Smooth muscle cell (in vitro differentiated cells): ENCODE measurements at regions not wholly inside any gene's neighbourhood (a gene's known extent, or its start where the extent isn't known, plus 50 kb on each side); places are given as distances from the start of the nearest gene placed in this dataset.

Experiments used
- DNase-seq: peaks from one replicate; lab custom pipeline; 2025; ENCODE audit not compliant: unreplicated experiment; lab: John Stamatoyannopoulos, UW
- H2AFZ ChIP-seq: fragments of 200-600 bp; sonication (generic); 2 replicates; pipeline ENCODE4 v1.6.0; 2016; ENCODE audit warnings: antibody characterized with exemption, low read depth, mild to moderate bottlenecking
- H3F3A ChIP-seq: fragments of 200-600 bp; sonication (generic); 2 replicates; pipeline ENCODE4 v1.6.0; 2017; ENCODE audit warnings: antibody characterized with exemption, low read depth
- H3K27ac ChIP-seq: fragments of 200-600 bp; sonication (generic); 2 replicates; pipeline ENCODE4 v1.5.1; 2016; ENCODE audit warnings: low read depth, mild to moderate bottlenecking
- H3K27me3 ChIP-seq: fragments of 200-600 bp; sonication (generic); 2 replicates; pipeline ENCODE4 v1.6.1; 2016; ENCODE audit warnings: low read depth, mild to moderate bottlenecking
- H3K36me3 ChIP-seq: fragments of 200-600 bp; sonication (generic); 2 replicates; pipeline ENCODE4 v1.5.1; 2016; ENCODE audit warnings: low read depth
- H3K4me1 ChIP-seq: fragments of 200-600 bp; sonication (generic); 2 replicates; pipeline ENCODE4 v1.5.1; 2016; ENCODE audit warnings: low read depth
- H3K4me2 ChIP-seq: fragments of 200-600 bp; sonication (generic); 2 replicates; pipeline ENCODE4 v1.6.0; 2016; ENCODE audit warnings: mild to moderate bottlenecking
- H3K4me3 ChIP-seq: fragments of 200-600 bp; sonication (generic); 2 replicates; pipeline ENCODE4 v1.5.1; 2016; ENCODE audit warnings: mild to moderate bottlenecking
- H3K79me2 ChIP-seq: fragments of 200-600 bp; sonication (generic); 2 replicates; pipeline ENCODE4 v1.6.0; 2016; ENCODE audit warnings: low read depth, mild to moderate bottlenecking
- H3K9ac ChIP-seq: fragments of 200-600 bp; sonication (generic); 2 replicates; pipeline ENCODE4 v1.6.0; 2016; ENCODE audit warnings: low read depth
- H3K9me3 ChIP-seq: fragments of 200-600 bp; sonication (generic); replicated peaks from 2 replicates; pipeline ENCODE4 v1.5.1; 2016; ENCODE audit warnings: low read depth
- H4K20me1 ChIP-seq: fragments of 200-600 bp; sonication (generic); 2 replicates; pipeline ENCODE4 v1.6.0; 2016; ENCODE audit warnings: low read depth
- WGBS: methylation state at CpG from one replicate; pipeline ENCODE4 v1.1.7; 2016; ENCODE audit warnings: low lambda C conversion rate; 5-methylcytosine and 5-hydroxymethylcytosine counted together
- TF ChIP-seq, protein P1 (sequence below): fragments of 200-600 bp; sonication (generic); IDR thresholded peaks from 2 replicates; pipeline ENCODE4 v1.5.1; 2017; ENCODE audit warnings: borderline replicate concordance, mild to moderate bottlenecking, antibody characterized with exemption; ENCODE audit not compliant: insufficient read depth, poor library complexity, severe bottlenecking

DNA sequence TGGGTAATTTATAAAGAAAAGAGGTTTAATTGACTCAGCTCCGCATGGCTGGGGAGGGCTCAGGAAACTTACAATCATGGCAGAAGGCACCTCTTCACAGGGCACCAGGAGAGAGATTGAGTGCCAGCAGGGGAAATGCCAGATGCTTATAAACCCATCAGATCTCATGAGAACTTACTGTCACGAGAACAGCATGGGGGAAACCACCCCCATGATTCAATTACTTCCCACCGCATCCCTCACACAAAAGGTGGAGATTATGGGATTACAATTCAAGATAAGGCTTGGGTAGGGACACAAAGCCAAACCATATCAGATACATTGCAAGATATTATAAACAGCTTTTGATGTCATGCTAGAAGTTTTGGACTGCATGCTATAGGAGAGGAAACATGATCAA lies 204.3 kb downstream of the VEGFC start:
- Histone ChIP-seq H3K27me3 (no peaks in the 10 kb centered on the region), H3K4me2 (peak overlapping the region; percentile 69), H3K79me2 (no peaks in the 10 kb centered on the region), H2AFZ (no peak overlapping the region), H4K20me1 (no peaks in the 10 kb centered on the region), H3K9me3 (peaks cover 4% of the 10 kb centered on the region), H3K4me3 (no peak overlapping the region), H3K27ac (peak overlapping the region; percentile 38), H3F3A (peaks cover 3% of the 10 kb centered on the region), H3K4me1 (peaks cover 6% of the 10 kb centered on the region), H3K9ac (no peak overlapping the region), H3K36me3 (no peaks in the 10 kb centered on the region)
- TF ChIP-seq, protein P1, sequence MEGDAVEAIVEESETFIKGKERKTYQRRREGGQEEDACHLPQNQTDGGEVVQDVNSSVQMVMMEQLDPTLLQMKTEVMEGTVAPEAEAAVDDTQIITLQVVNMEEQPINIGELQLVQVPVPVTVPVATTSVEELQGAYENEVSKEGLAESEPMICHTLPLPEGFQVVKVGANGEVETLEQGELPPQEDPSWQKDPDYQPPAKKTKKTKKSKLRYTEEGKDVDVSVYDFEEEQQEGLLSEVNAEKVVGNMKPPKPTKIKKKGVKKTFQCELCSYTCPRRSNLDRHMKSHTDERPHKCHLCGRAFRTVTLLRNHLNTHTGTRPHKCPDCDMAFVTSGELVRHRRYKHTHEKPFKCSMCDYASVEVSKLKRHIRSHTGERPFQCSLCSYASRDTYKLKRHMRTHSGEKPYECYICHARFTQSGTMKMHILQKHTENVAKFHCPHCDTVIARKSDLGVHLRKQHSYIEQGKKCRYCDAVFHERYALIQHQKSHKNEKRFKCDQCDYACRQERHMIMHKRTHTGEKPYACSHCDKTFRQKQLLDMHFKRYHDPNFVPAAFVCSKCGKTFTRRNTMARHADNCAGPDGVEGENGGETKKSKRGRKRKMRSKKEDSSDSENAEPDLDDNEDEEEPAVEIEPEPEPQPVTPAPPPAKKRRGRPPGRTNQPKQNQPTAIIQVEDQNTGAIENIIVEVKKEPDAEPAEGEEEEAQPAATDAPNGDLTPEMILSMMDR, result no peak
- 85% methylated on average over 3 of the region's 3 CpGs for WGBS
- no peak for DNase-seq

- H3K36me3 ChIP-seq, result no peaks in the 10 kb centered on the region
- H3K4me2 ChIP-seq, result no peak overlapping the region
- H3K27me3 ChIP-seq, result no peaks in the 10 kb centered on the region
- TF ChIP-seq, protein P1, result no peak
- H3K4me1 ChIP-seq, result no peaks in the 10 kb centered on the region
- no peaks in the 10 kb centered on the region for H3K79me2 ChIP-seq
- H3K9ac ChIP-seq, result no peak overlapping the region
- peak overlapping the region; percentile 25 for H2AFZ ChIP-seq
- H3K9me3 ChIP-seq, result peaks cover 4% of the 10 kb centered on the region
- WGBS, result 38% methylated on average over 2 of the region's 2 CpGs
- no peak overlapping the region for H3K27ac ChIP-seq
- H3K4me3 ChIP-seq, result no peak overlapping the region
- no peak for DNase-seq
- H4K20me1 ChIP-seq, result no peaks in the 10 kb centered on the region
- H3F3A ChIP-seq, result peaks cover 3% of the 10 kb centered on the region
Observed at GRCh38 chr4:176592976-176593670, 199.6 kb downstream of the VEGFC start.

GRCh38 chr4:176593943-176594342 lies 198.8 kb downstream of the VEGFC start:
- H3K4me1 ChIP-seq, result no peaks in the 10 kb centered on the region
- H4K20me1 ChIP-seq, result no peaks in the 10 kb centered on the region
- TF ChIP-seq, protein P1, result no peak
- no peaks in the 10 kb centered on the region for H3K27me3 ChIP-seq
- no peak overlapping the region for H3K9ac ChIP-seq
- peaks cover 4% of the 10 kb centered on the region for H3K9me3 ChIP-seq
- H2AFZ ChIP-seq, result no peak overlapping the region
- H3K79me2 ChIP-seq, result no peaks in the 10 kb centered on the region
- H3K4me2 ChIP-seq, result no peak overlapping the region
- H3K36me3 ChIP-seq, result no peaks in the 10 kb centered on the region
- H3F3A ChIP-seq, result peaks cover 3% of the 10 kb centered on the region
- no peak for DNase-seq
- H3K4me3 ChIP-seq, result no peak overlapping the region
- 77% methylated on average over 4 of the region's 4 CpGs for WGBS
- no peak overlapping the region for H3K27ac ChIP-seq

GRCh38 chr4:176595257-176595656 lies 197.5 kb downstream of the VEGFC start:
- Histone ChIP-seq H3K9ac (no peak overlapping the region), H3K79me2 (no peaks in the 10 kb centered on the region), H3K27ac (peak overlapping the region; percentile 4), H4K20me1 (no peaks in the 10 kb centered on the region), H3K9me3 (peaks cover 4% of the 10 kb centered on the region), H3K27me3 (no peaks in the 10 kb centered on the region), H3K4me2 (peak overlapping the region; percentile 32), H3K4me3 (no peak overlapping the region), H3K4me1 (no peaks in the 10 kb centered on the region), H2AFZ (no peak overlapping the region), H3K36me3 (no peaks in the 10 kb centered on the region), H3F3A (peaks cover 3% of the 10 kb centered on the region)
- DNase-seq, result no peak
- 25% methylated on average over 1 of the region's 1 CpG for WGBS
- TF ChIP-seq, protein P1, result no peak
